Vagina (tissue), 2 donors: ENCODE measurements at regions not wholly inside any gene's neighbourhood (a gene's known extent, or its start where the extent isn't known, plus 50 kb on each side); places are given as distances from the start of the nearest gene placed in this dataset.

ENCODE experiments used
- DNase-seq, 2 donors: peaks; one replicate each; pipeline ENCODE4 v3.0.0-alpha.2; 2017; ENCODE audit errors: extremely low spot score in 2 of 2
- H3K27ac ChIP-seq: fragments of 200-600 bp; sonication (generic); one replicate; pipeline ENCODE4 v1.5.1; 2019
- H3K27me3 ChIP-seq: fragments of 200-600 bp; sonication (generic); one replicate; pipeline ENCODE4 v1.5.1; 2019
- H3K36me3 ChIP-seq, 2 donors: fragments of 200-600 bp; sonication (generic); one replicate each; pipeline ENCODE4 v1.5.1; 2017 to 2019
- H3K4me1 ChIP-seq: fragments of 200-600 bp; sonication (generic); one replicate; pipeline ENCODE4 v1.5.1; 2019
- H3K4me3 ChIP-seq, 2 donors: fragments of 200-600 bp; sonication (generic); 1 replicate in 1 of 2; 2 replicates in 1 of 2; pipeline ENCODE4 v1.5.1; 2016 to 2019
- H3K9me3 ChIP-seq: fragments of 200-600 bp; sonication (generic); one replicate; pipeline ENCODE4 v1.5.1; 2019
- POLR2A ChIP-seq, 2 donors: fragments of 450-650 bp; IDR thresholded peaks; one replicate each; pipeline ENCODE4 v1.6.1; 2017; ENCODE audit warnings: antibody characterized with exemption in 2 of 2, mild to moderate bottlenecking in 2 of 2, moderate library complexity in 2 of 2
- POLR2AphosphoS5 ChIP-seq, 2 donors: sonication (generic); formaldehyde crosslinking; IDR thresholded peaks; one replicate each; pipeline ENCODE4 v1.9.0; 2017; ENCODE audit warnings: antibody characterized with exemption in 2 of 2, mild to moderate bottlenecking in 2 of 2, low read depth in 1 of 2; ENCODE audit not compliant: insufficient read depth in 1 of 2
- intact Hi-C: fragments of 100-400 bp; cut with DNase I; formaldehyde crosslinking; loops from one replicate; pipeline ENCODE4 v1.15.1; 2023
- TF ChIP-seq, protein P1 (sequence below), 3 experiments: fragments of 450-650 bp in 2 of 3; fragments of 200-600 bp in 1 of 3; sonication (generic) in 1 of 3; IDR thresholded peaks; one replicate each; pipeline ENCODE4 v1.5.1; 2017 to 2019; ENCODE audit warnings: antibody characterized with exemption in 3 of 3, mild to moderate bottlenecking in 2 of 3, moderate library complexity in 2 of 3

- H3K4me1 ChIP-seq: no peaks in the 10 kb centered on the region
- no peak for DNase-seq
- TF ChIP-seq POLR2AphosphoS5 (IDR thresholded peaks at IDR 0.05; ENCODE audit: insufficient read depth in 1 of 2, low read depth in 1 of 2): no peak
- TF ChIP-seq, protein P1, sequence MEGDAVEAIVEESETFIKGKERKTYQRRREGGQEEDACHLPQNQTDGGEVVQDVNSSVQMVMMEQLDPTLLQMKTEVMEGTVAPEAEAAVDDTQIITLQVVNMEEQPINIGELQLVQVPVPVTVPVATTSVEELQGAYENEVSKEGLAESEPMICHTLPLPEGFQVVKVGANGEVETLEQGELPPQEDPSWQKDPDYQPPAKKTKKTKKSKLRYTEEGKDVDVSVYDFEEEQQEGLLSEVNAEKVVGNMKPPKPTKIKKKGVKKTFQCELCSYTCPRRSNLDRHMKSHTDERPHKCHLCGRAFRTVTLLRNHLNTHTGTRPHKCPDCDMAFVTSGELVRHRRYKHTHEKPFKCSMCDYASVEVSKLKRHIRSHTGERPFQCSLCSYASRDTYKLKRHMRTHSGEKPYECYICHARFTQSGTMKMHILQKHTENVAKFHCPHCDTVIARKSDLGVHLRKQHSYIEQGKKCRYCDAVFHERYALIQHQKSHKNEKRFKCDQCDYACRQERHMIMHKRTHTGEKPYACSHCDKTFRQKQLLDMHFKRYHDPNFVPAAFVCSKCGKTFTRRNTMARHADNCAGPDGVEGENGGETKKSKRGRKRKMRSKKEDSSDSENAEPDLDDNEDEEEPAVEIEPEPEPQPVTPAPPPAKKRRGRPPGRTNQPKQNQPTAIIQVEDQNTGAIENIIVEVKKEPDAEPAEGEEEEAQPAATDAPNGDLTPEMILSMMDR (IDR thresholded peaks at IDR 0.05): no peak
- no peak for TF ChIP-seq POLR2A (IDR thresholded peaks at IDR 0.05)
- no peak overlapping the region for H3K27ac ChIP-seq
- intact Hi-C loops: no loop called here
- no peaks in the 10 kb centered on the region for H3K9me3 ChIP-seq
- H3K36me3 ChIP-seq: no peaks in the 10 kb centered on the region
- no peaks in the 10 kb centered on the region for H3K27me3 ChIP-seq
- no peak overlapping the region for H3K4me3 ChIP-seq
These were observed 158.9 kb downstream of the KIF26A start for GRCh38 chr14:104297313-104297704.

DNA sequence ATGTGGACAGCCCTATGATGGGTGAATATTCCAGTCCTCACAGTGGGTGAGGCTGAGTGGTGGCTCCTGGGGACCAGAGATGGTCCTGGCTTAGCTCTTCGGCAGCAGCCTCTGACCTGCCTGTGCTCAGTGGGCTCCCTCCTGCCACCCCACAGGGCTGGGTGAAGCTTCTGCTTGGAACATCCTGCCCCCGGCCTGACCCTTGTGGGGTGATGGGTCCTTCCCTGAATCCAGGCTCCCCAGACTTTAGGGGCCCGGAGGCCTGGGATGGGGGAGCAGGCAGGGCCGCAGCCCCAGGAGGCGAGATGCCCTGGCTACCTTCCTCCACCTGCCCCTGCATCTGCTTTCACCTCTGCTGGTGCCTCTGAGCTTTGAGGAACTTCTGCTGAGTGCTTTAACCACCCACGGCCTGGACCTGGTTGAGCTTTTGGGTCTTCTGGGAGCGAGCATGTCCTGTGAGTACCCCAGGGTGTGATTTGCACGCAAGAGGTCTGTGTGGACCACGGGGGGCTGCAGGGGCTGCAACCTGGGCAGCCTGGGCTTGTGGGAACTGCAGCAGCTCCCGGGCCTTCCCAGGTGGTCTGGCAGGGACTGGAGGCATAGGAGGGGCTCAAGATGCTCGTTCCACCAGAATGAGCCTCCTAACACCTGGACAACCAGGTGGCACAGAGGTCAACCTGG is 159.5 kb downstream of the KIF26A start:
- Histone ChIP-seq H3K27me3 (no peaks in the 10 kb centered on the region), H3K27ac (no peak overlapping the region), H3K4me1 (no peaks in the 10 kb centered on the region), H3K9me3 (no peaks in the 10 kb centered on the region), H3K4me3 (no peak overlapping the region), H3K36me3 (no peaks in the 10 kb centered on the region)
- no peak for DNase-seq
- TF ChIP-seq, protein P1 (IDR thresholded peaks at IDR 0.05): no peak
- no peak for TF ChIP-seq POLR2AphosphoS5 (IDR thresholded peaks at IDR 0.05; ENCODE audit: insufficient read depth in 1 of 2, low read depth in 1 of 2)
- no peak for TF ChIP-seq POLR2A (IDR thresholded peaks at IDR 0.05)
- intact Hi-C loops: no loop called here

DNA sequence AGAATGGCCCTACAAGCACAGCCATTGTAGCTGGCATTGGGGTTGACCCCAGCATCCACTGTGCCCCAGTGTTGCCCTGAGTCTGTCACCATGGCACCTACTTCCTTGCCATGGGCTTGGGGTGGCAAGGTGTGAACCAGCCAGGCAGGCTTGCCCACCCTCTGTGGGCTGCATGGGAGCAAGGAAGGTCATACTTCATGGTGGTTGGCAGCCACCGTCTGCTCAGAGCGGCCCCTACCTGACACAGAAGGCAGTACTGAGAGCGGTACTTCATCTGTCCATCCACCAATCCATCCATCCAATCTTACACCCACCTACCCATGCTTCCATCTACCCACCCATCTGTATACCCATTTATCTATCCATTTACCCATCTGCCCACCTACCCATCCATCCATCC is 160.1 kb downstream of the KIF26A start:
- no peak overlapping the region for H3K27ac ChIP-seq
- no peaks in the 10 kb centered on the region for H3K4me1 ChIP-seq
- TF ChIP-seq POLR2A (IDR thresholded peaks at IDR 0.05): no peak
- TF ChIP-seq, protein P1 (IDR thresholded peaks at IDR 0.05): no peak
- no peak for TF ChIP-seq POLR2AphosphoS5 (IDR thresholded peaks at IDR 0.05; ENCODE audit: insufficient read depth in 1 of 2, low read depth in 1 of 2)
- no peak overlapping the region for H3K4me3 ChIP-seq
- no peaks in the 10 kb centered on the region for H3K27me3 ChIP-seq
- DNase-seq: no peak
- no peaks in the 10 kb centered on the region for H3K9me3 ChIP-seq
- no peaks in the 10 kb centered on the region for H3K36me3 ChIP-seq
- intact Hi-C loops: no loop called here

- no peaks in the 10 kb centered on the region for H3K36me3 ChIP-seq
- H3K27me3 ChIP-seq: no peaks in the 10 kb centered on the region
- no peak overlapping the region for H3K4me3 ChIP-seq
- peak in 1 of 2 donors; percentile 47 for TF ChIP-seq POLR2AphosphoS5 (IDR thresholded peaks at IDR 0.05; ENCODE audit: insufficient read depth in 1 of 2, low read depth in 1 of 2)
- TF ChIP-seq, protein P1 (IDR thresholded peaks at IDR 0.05): no peak
- no peak for TF ChIP-seq POLR2A (IDR thresholded peaks at IDR 0.05)
- H3K9me3 ChIP-seq: no peaks in the 10 kb centered on the region
- intact Hi-C loops: loop anchor here (2.0 kb wide), 1 partner anchor 77 kb away; no protein-coding TSS in a partner anchor
- no peaks in the 10 kb centered on the region for H3K4me1 ChIP-seq
- no peak overlapping the region for H3K27ac ChIP-seq
- DNase-seq: no peak
These were observed 161.8 kb downstream of the KIF26A start for GRCh38 chr14:104299993-104300761.
